T-cell (primary cell): ENCODE measurements at regions not wholly inside any gene's neighbourhood (a gene's known extent, or its start where the extent isn't known, plus 50 kb on each side); places are given as distances from the start of the nearest gene placed in this dataset.
"Not testable (repeated sequence)": the region's sequence is repeated elsewhere in the genome, so short reads cannot be mapped to it uniquely, and the experiment has no call there.

Experiments used
- ATAC-seq, 4 experiments: fragments of 200-7000 bp in 3 of 4; fragments of 150-1000 bp in 1 of 4; cut with Tn5 transposase; replicated peaks in 1 of 4; 1 replicate in 3 of 4; 2 replicates in 1 of 4; pipeline ENCODE4 v1.10.0; 2021; ENCODE audit warnings: moderate library complexity in 3 of 4, mild to moderate bottlenecking in 2 of 4, moderate number of reproducible peaks in 1 of 4
- CTCF ChIA-PET, 2 donors: fragments of 300-600 bp; sonication (Branson Sonifier 250); formaldehyde crosslinking; loops; one replicate each; lab custom pipeline; 2022; ENCODE audit warnings: antibody characterized with exemption in 2 of 2; lab: Charles Lee
- POLR2A ChIA-PET, 2 donors: fragments of 300-600 bp; sonication (Branson Sonifier 250); formaldehyde crosslinking; loops; one replicate each; lab custom pipeline; 2022; ENCODE audit warnings: antibody characterized with exemption in 2 of 2; lab: Charles Lee
- DNase-seq, 35 experiments: peaks; one replicate each; pipeline versions ENCODE4 v3.0.0 to v3.0.0-alpha.2; 2013 to 2023
- H3K27ac ChIP-seq: one replicate; pipeline ENCODE4 v1.5.1; 2013; ENCODE audit warnings: low read length
- H3K27me3 ChIP-seq, 2 experiments: replicated peaks in 1 of 2; 1 replicate in 1 of 2; 2 replicates in 1 of 2; pipeline versions ENCODE4 v1.6.1 to v1.7.0; 2013; ENCODE audit warnings: low read length in 1 of 2, mixed read lengths in 1 of 2; ENCODE audit not compliant: control insufficient read depth in 2 of 2, insufficient read depth in 2 of 2; ENCODE audit errors: extremely low read depth in 1 of 2
- H3K36me3 ChIP-seq, 2 donors: 1 replicate in 1 of 2; 2 replicates in 1 of 2; pipeline versions ENCODE4 v1.6.1 to v1.7.0; 2013; ENCODE audit warnings: low read length in 1 of 2; ENCODE audit not compliant: control insufficient read depth in 2 of 2, insufficient read depth in 1 of 2; ENCODE audit errors: extremely low read depth in 1 of 2
- H3K4me1 ChIP-seq, 2 experiments: 1 replicate in 1 of 2; 2 replicates in 1 of 2; pipeline versions ENCODE4 v1.6.1 to v1.7.0; 2013; ENCODE audit warnings: low read length in 2 of 2, mixed read lengths in 1 of 2; ENCODE audit not compliant: insufficient read depth in 2 of 2, control insufficient read depth in 1 of 2; ENCODE audit errors: extremely low read depth in 1 of 2
- H3K4me3 ChIP-seq, 2 donors: 1 replicate in 1 of 2; 2 replicates in 1 of 2; pipeline versions ENCODE4 v1.5.1 to v1.7.0; 2013; ENCODE audit warnings: mild to moderate bottlenecking in 2 of 2, low read length in 1 of 2, moderate library complexity in 1 of 2; ENCODE audit not compliant: control insufficient read depth in 1 of 2; ENCODE audit errors: extremely low read depth in 1 of 2
- H3K9me3 ChIP-seq: 2 replicates; pipeline ENCODE4 v1.7.0; 2013
- H3K27ac Mint-ChIP-seq, 2 donors: one replicate each; pipeline ENCODE4 v1.8.0; 2020 to 2021; ENCODE audit warnings: mild to moderate bottlenecking in 2 of 2, mixed read lengths in 2 of 2
- H3K27me3 Mint-ChIP-seq, 2 donors: one replicate each; pipeline ENCODE4 v1.8.0; 2021 to 2022; ENCODE audit warnings: mixed read lengths in 2 of 2
- H3K36me3 Mint-ChIP-seq: one replicate; pipeline ENCODE4 v1.8.0; 2021; ENCODE audit warnings: mixed read lengths
- H3K4me1 Mint-ChIP-seq, 3 donors: one replicate each; pipeline ENCODE4 v1.8.0; 2020 to 2022; ENCODE audit warnings: mixed read lengths in 3 of 3, mild to moderate bottlenecking in 1 of 3
- H3K4me3 Mint-ChIP-seq, 3 donors: one replicate each; pipeline ENCODE4 v1.8.0; 2020 to 2022; ENCODE audit warnings: mild to moderate bottlenecking in 3 of 3, mixed read lengths in 3 of 3, moderate library complexity in 3 of 3
- H3K9me3 Mint-ChIP-seq, 3 donors: one replicate each; pipeline ENCODE4 v1.8.0; 2020 to 2022; ENCODE audit warnings: mixed read lengths in 3 of 3
- WGBS: methylation state at CpG from one replicate; pipeline ENCODE4 v1.1.5; 2013; ENCODE audit warnings: missing lambda C conversion rate; ENCODE audit not compliant: insufficient coverage; 5-methylcytosine and 5-hydroxymethylcytosine counted together

GRCh38 chr9:129551393-129551973 lies 69.4 kb downstream of the C9orf50 start:
- Histone ChIP-seq H3K27ac (no peak overlapping the region), H3K4me3 (no peak overlapping the region), H3K4me1 (peaks cover 2 to 14% of the 10 kb centered on the region in 2 experiments), H3K27me3 (peaks cover 0 to 75% of the 10 kb centered on the region in 2 experiments), H3K9me3 (no peaks in the 10 kb centered on the region), H3K36me3 (no peaks in the 10 kb centered on the region)
- ATAC-seq (no peak), DNase-seq (no peak)
- H3K36me3 Mint-ChIP-seq = no peaks in the 10 kb centered on the region
- H3K27me3 Mint-ChIP-seq = peaks cover 22 to 38% of the 10 kb centered on the region in 2 donors
- ChIA-PET CTCF (no interaction called here), POLR2A (no interaction called here)
- WGBS = 100% methylated on average over 1 of the region's 3 CpGs
- H3K9me3 Mint-ChIP-seq = no peaks in the 10 kb centered on the region
- H3K4me3 Mint-ChIP-seq = peak overlapping the region in 1 of 3 donors; percentile 4
- H3K27ac Mint-ChIP-seq = no peak overlapping the region
- H3K4me1 Mint-ChIP-seq = peaks cover 7 to 11% (median 9%) of the 10 kb centered on the region in 3 donors

DNA sequence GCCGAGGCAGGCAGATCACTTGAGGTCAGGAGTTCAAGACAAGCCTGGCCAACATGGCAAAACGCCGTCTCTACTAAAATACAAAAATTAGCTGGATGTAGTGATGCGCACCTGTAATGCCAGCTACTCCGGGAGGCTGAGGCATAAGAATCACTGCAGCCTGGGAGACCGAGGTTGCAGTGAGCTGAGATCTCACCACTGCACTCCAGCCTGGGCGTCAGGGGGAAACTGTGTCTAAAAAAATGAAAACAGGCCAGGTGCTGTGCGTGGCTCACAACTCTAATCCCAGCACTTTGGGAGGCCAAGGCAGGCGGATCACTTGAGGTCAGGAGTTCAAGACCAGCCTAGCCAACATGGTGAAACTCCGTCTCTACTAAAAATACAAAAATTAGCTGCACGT lies 69.9 kb downstream of the C9orf50 start:
- DNase-seq, POLR2A ChIA-PET, H3K36me3 Mint-ChIP-seq, H3K27ac ChIP-seq, H3K36me3 ChIP-seq, H3K9me3 Mint-ChIP-seq, H3K9me3 ChIP-seq, H3K27ac Mint-ChIP-seq, ATAC-seq, H3K4me3 ChIP-seq: not testable (repeated sequence)
- Histone ChIP-seq H3K4me1 (peaks cover 2 to 14% of the 10 kb centered on the region in 2 experiments), H3K27me3 (peaks cover 0 to 73% of the 10 kb centered on the region in 2 experiments)
- peaks cover 23 to 42% of the 10 kb centered on the region in 2 donors for H3K27me3 Mint-ChIP-seq
- H3K4me1 Mint-ChIP-seq = peaks cover 7 to 11% (median 9%) of the 10 kb centered on the region in 3 donors
- CTCF ChIA-PET = interaction anchor here in 1 of 2 donors (0.6 kb wide), 1 partner anchor 179 kb away, joined by 8 read pairs; no protein-coding TSS in a partner anchor
- 92% methylated on average over 8 of the region's 11 CpGs for WGBS
- H3K4me3 Mint-ChIP-seq = peak overlapping the region in 2 of 3 donors; percentile 70 to 75

GRCh38 chr9:129550199-129550839 lies 70.6 kb downstream of the C9orf50 start:
- WGBS = under 1% methylated on average over 42 of the region's 51 CpGs
- Histone ChIP-seq H3K9me3 (no peaks in the 10 kb centered on the region), H3K27me3 (peaks cover 0 to 73% of the 10 kb centered on the region in 2 experiments), H3K36me3 (no peaks in the 10 kb centered on the region), H3K4me1 (peaks cover 2 to 14% of the 10 kb centered on the region in 2 experiments), H3K27ac (no peak overlapping the region), H3K4me3 (peak overlapping the region in 1 of 2 donors; percentile 46)
- peak; percentile 23 to 60 (median 52) for ATAC-seq
- no peaks in the 10 kb centered on the region for H3K36me3 Mint-ChIP-seq
- POLR2A ChIA-PET = no interaction called here
- no peaks in the 10 kb centered on the region for H3K9me3 Mint-ChIP-seq
- no peak overlapping the region for H3K27ac Mint-ChIP-seq
- peaks cover 7 to 11% (median 9%) of the 10 kb centered on the region in 3 donors for H3K4me1 Mint-ChIP-seq
- peaks cover 25 to 45% of the 10 kb centered on the region in 2 donors for H3K27me3 Mint-ChIP-seq
- H3K4me3 Mint-ChIP-seq = peak overlapping the region; percentile 57 to 75 (median 70)
- CTCF ChIA-PET = interaction anchor here in 1 of 2 donors (0.6 kb wide), 1 partner anchor 179 kb away, joined by 8 read pairs; no protein-coding TSS in a partner anchor
- DNase-seq = peak in 6 of 35 experiments; percentile 9 to 24 (median 23)

GRCh38 chr9:129549684-129550083 lies 71.2 kb downstream of the C9orf50 start:
- H3K36me3 Mint-ChIP-seq = no peaks in the 10 kb centered on the region

DNA sequence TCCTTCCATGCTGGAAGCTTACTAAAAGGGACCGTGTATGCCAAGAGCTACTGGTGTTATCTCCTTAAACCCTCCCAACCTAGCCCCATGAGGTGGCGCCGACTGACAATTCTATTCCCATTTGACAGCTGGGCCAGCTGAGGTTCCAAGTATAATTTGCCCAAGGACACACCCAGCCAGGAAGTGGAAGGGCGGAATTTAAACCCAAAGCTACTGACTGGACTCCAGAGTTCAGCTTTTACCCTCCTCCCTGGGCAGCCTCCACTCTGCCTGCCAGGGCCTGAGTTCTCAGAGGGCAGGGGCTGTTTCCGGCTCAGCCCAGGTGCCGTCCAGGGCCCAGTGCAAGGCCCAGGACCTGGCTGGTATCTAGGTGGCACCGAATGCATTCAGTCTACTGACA lies 71.8 kb downstream of the C9orf50 start:
- no peak overlapping the region for H3K27ac ChIP-seq
- ATAC-seq = no peak
- Mint-ChIP-seq H3K4me1 (peaks cover 7 to 11% (median 9%) of the 10 kb centered on the region in 3 donors), H3K9me3 (no peaks in the 10 kb centered on the region), H3K4me3 (peak overlapping the region; percentile 29 to 75 (median 49)), H3K36me3 (no peaks in the 10 kb centered on the region), H3K27ac (no peak overlapping the region), H3K27me3 (peaks cover 30 to 49% of the 10 kb centered on the region in 2 donors)
- H3K36me3 ChIP-seq = no peaks in the 10 kb centered on the region
- 95% methylated on average over 5 of the region's 7 CpGs for WGBS
- H3K27me3 ChIP-seq = peaks cover 0 to 64% of the 10 kb centered on the region in 2 experiments
- DNase-seq = no peak
- no peaks in the 10 kb centered on the region for H3K9me3 ChIP-seq
- ChIA-PET CTCF (interaction anchor here in 1 of 2 donors (0.5 kb wide), 1 partner anchor 25 kb away, joined by 6 read pairs; no protein-coding TSS in a partner anchor), POLR2A (no interaction called here)
- H3K4me3 ChIP-seq = no peak overlapping the region
- peaks cover 2 to 14% of the 10 kb centered on the region in 2 experiments for H3K4me1 ChIP-seq

More at GRCh38 chr9:129549684-129550083, 71.2 kb downstream of the C9orf50 start:
- Histone ChIP-seq H3K9me3 (no peaks in the 10 kb centered on the region), H3K4me3 (no peak overlapping the region), H3K4me1 (peaks cover 2 to 14% of the 10 kb centered on the region in 2 experiments), H3K27ac (no peak overlapping the region), H3K36me3 (no peaks in the 10 kb centered on the region), H3K27me3 (peaks cover 0 to 68% of the 10 kb centered on the region in 2 experiments)
- Mint-ChIP-seq H3K27ac (no peak overlapping the region), H3K4me1 (peaks cover 7 to 11% (median 9%) of the 10 kb centered on the region in 3 donors), H3K4me3 (peak overlapping the region; percentile 29 to 75 (median 49)), H3K9me3 (no peaks in the 10 kb centered on the region), H3K27me3 (peaks cover 30 to 48% of the 10 kb centered on the region in 2 donors)
- ATAC-seq (peak in 1 of 4 experiments; percentile 13), DNase-seq (no peak)
- POLR2A ChIA-PET = no interaction called here
- 29% methylated on average over 18 of the region's 30 CpGs for WGBS
- CTCF ChIA-PET = no interaction called here

- Histone ChIP-seq H3K4me3 (no peak overlapping the region), H3K36me3 (no peaks in the 10 kb centered on the region), H3K27me3 (peaks cover 0 to 64% of the 10 kb centered on the region in 2 experiments), H3K9me3 (no peaks in the 10 kb centered on the region), H3K27ac (no peak overlapping the region), H3K4me1 (peaks cover 2 to 14% of the 10 kb centered on the region in 2 experiments)
- ChIA-PET POLR2A (no interaction called here), CTCF (interaction anchor here in 1 of 2 donors (0.5 kb wide), 1 partner anchor 25 kb away, joined by 6 read pairs; no protein-coding TSS in a partner anchor)
- Mint-ChIP-seq H3K4me3 (peak overlapping the region in 1 of 3 donors; percentile 75), H3K36me3 (no peaks in the 10 kb centered on the region), H3K4me1 (peaks cover 7 to 11% (median 9%) of the 10 kb centered on the region in 3 donors), H3K27ac (no peak overlapping the region), H3K9me3 (no peaks in the 10 kb centered on the region), H3K27me3 (peaks cover 30 to 48% of the 10 kb centered on the region in 2 donors)
- DNase-seq (no peak), ATAC-seq (no peak)
- 86% methylated on average over 9 of the region's 11 CpGs for WGBS
Observed at GRCh38 chr9:129548571-129549135, 72.2 kb downstream of the C9orf50 start.
